GM19452 (cell line): ENCODE measurements at regions not wholly inside any gene's neighbourhood (a gene's known extent, or its start where the extent isn't known, plus 50 kb on each side); places are given as distances from the start of the nearest gene placed in this dataset.

Experiments
- ATAC-seq: cut with Tn5 transposase; IDR thresholded peaks from one replicate; pipeline ENCODE4 v1.9.1; 2021; ENCODE audit not compliant: unreplicated experiment

- ATAC-seq, result no peak
These were observed 176.6 kb upstream of the STARD13 start for GRCh38 chr13:33462109-33462508.

- no peak for ATAC-seq
These were observed 178.8 kb upstream of the STARD13 start for GRCh38 chr13:33464345-33464744.

- ATAC-seq, result no peak
These were observed 180.7 kb upstream of the STARD13 start for GRCh38 chr13:33466262-33466661.

GRCh38 chr13:33467556-33467955, 182.0 kb upstream of the STARD13 start:
- ATAC-seq, result no peak

- ATAC-seq, result no peak
These were observed 185.6 kb upstream of the STARD13 start for GRCh38 chr13:33471204-33471603.

- no peak for ATAC-seq
These were observed 186.9 kb upstream of the STARD13 start for GRCh38 chr13:33472446-33472845.

GRCh38 chr13:33479105-33479504, 193.6 kb upstream of the STARD13 start:
- ATAC-seq, result no peak

- ATAC-seq, result no peak
These were observed 195.0 kb upstream of the STARD13 start for GRCh38 chr13:33480561-33480960.

- no peak for ATAC-seq
These were observed 197.9 kb upstream of the STARD13 start for GRCh38 chr13:33483471-33483870.

- ATAC-seq, result no peak
These were observed 199.7 kb upstream of the STARD13 start for GRCh38 chr13:33485247-33485646.

GRCh38 chr13:33487575-33488243, 202.2 kb upstream of the STARD13 start:
- no peak for ATAC-seq

GRCh38 chr13:33489563-33489962, 204.0 kb upstream of the STARD13 start:
- no peak for ATAC-seq

GRCh38 chr13:33490461-33491327, 205.1 kb upstream of the STARD13 start:
- no peak for ATAC-seq

- ATAC-seq, result no peak
These were observed 208.3 kb upstream of the STARD13 start for GRCh38 chr13:33493672-33494365.

- ATAC-seq, result no peak
These were observed 209.1 kb upstream of the STARD13 start for GRCh38 chr13:33494596-33495204.

- ATAC-seq, result no peak
These were observed 210.8 kb upstream of the STARD13 start for GRCh38 chr13:33496336-33496735.

- no peak for ATAC-seq
These were observed 211.7 kb upstream of the STARD13 start for GRCh38 chr13:33497146-33497845.

GRCh38 chr13:33508060-33508459, 222.5 kb upstream of the STARD13 start:
- ATAC-seq, result no peak

GRCh38 chr13:33509642-33510229, 224.2 kb upstream of the STARD13 start:
- ATAC-seq, result no peak

- ATAC-seq, result no peak
These were observed 224.9 kb upstream of the STARD13 start for GRCh38 chr13:33510350-33510970.
